Right ventricle myocardium superior (tissue), 1 donor: ENCODE measurements at regions not wholly inside any gene's neighbourhood (a gene's known extent, or its start where the extent isn't known, plus 50 kb on each side); places are given as distances from the start of the nearest gene placed in this dataset.
"Not testable (repeated sequence)": the region's sequence is repeated elsewhere in the genome, so short reads cannot be mapped to it uniquely, and the experiment has no call there.

Experiments
- ATAC-seq: fragments of 200-7000 bp; cut with Tn5 transposase; one replicate; pipeline ENCODE4 v1.9.1; 2020; ENCODE audit warnings: mild to moderate bottlenecking; ENCODE audit not compliant: poor library complexity
- DNase-seq: peaks from one replicate; pipeline ENCODE4 v3.0.0-alpha.2; 2020
- intact Hi-C: fragments of 100-400 bp; cut with DNase I; formaldehyde crosslinking; loops from one replicate; pipeline ENCODE4 v1.11.2; 2022
- donor health status: DM: no; HTN: yes; CAD: no; lungs with severe emphysema.

- DNase-seq (peak; percentile 53), ATAC-seq (peak; percentile 87)
- intact Hi-C loops: loop anchor here (2.0 to 10.0 kb wide), 2 partner anchors 497 to 663 kb away; no protein-coding TSS in a partner anchor
Measured at GRCh38 chr16:48687421-48688038, 77.5 kb upstream of the N4BP1 start.

DNA sequence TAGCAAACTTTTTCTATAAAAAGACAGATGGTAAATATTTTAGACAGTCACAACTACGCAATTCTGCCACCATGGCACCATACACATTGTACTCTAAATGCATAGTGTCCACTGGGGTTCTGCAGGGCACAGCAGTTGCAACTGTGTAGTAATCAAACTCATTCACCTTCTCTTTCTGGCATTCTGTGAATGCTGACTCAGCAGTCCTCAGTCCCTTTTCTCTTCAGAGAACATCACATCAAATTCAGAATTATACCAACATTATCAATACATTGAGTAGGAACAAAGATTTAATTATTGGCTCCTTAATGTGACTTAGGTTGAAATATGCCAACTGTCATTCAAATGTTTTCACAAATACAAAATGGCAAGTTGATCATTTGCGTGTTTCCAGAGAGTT is 74.2 kb upstream of the N4BP1 start:
- no peak for DNase-seq
- ATAC-seq: no peak
- intact Hi-C loops: loop anchor here (10.0 kb wide), 1 partner anchor 501 kb away; no protein-coding TSS in a partner anchor

DNA sequence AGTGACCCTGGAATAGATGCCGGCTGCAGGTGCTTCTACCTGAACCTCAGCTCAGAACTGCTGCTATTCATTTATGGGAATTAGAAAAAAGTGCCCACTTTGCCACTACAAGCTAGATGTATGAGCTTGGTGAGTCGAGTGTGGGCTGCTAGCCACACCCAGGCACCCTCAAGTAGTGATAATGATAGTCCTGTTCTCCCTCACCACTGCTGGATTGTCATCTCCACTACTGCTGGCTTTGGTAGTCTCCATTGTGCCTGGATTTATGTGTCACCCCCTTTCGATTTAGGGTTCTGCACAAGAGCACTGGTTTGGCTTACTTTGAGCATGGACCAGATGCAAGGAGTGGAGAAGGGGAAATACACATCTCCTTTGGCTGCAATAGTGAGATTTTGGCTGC is 73.0 kb upstream of the N4BP1 start:
- no peak for DNase-seq
- intact Hi-C loops: loop anchor here (10.0 kb wide), 1 partner anchor 502 kb away; no protein-coding TSS in a partner anchor
- ATAC-seq: no peak

DNA sequence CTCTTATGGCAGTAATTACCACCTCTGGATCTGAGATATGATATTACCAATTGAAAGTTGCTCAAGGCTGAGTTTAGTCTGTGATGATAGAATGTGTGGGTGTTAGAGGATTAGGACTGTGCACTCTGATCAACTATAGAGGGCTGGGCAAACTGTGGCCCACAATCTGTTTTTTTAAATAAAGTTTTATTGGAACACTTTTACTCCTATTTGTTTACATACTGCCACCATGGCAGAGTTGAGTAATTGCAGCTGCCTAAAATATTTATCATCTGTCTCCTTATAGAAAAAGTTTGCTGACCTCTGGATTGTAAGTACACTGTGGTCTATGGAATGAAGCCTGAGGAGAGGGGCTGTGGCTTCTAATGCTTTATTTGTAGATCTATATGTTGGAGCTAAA is 71.5 kb upstream of the N4BP1 start:
- intact Hi-C loops: loop anchor here (10.0 kb wide), 1 partner anchor 503 kb away; no protein-coding TSS in a partner anchor
- ATAC-seq (no peak), DNase-seq (no peak)

GRCh38 chr16:48680881-48681280 is 70.9 kb upstream of the N4BP1 start:
- intact Hi-C loops: loop anchor here (10.0 kb wide), 1 partner anchor 504 kb away; no protein-coding TSS in a partner anchor
- no peak for DNase-seq
- no peak for ATAC-seq

- DNase-seq (no peak), ATAC-seq (no peak)
- intact Hi-C loops: no loop called here
Measured at GRCh38 chr16:48676836-48677235, 66.9 kb upstream of the N4BP1 start.

DNA sequence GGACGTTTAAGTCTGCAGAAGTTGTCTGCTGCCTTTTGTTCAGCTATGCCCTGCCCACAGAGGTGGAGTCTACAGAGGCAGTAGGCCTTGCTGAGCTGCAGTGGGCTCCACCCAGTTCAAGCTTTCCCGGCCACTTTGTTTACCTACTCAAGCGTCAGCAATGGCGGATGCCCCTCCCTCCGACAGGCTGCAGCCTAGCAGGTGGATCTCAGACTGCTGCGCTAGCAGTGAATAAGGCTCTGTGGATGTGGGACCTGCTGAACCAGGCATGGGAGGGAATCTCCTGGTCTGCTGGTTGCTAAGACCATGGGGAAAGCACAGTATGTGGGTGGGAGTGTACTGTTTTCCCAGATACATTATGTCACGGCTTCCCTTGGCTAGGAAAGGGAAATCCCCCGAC is 58.2 kb upstream of the N4BP1 start:
- ATAC-seq, DNase-seq, intact Hi-C loops: not testable (repeated sequence)

DNA sequence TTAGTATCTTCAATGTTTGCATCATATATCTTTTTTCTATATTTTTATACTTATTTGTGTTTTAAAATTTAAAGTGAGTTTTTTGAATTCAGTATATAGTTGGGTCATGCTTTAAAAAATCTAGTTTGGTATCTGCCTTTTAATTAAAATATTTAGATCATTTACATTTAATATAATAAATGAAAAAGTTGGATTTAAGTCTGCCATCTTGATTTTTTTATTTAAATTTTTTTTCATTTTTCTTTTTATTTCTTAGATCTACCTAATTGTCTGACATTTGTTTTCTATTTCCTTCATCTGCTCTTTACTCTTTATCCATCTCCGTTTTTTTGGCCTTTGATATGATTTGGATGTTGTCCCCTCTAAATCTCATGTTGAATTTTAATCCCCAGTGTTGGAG is 50.0 kb upstream of the N4BP1 start:
- intact Hi-C loops: no loop called here
- DNase-seq: no peak
- no peak for ATAC-seq
